DOHH2 (cell line): ENCODE measurements at regions not wholly inside any gene's neighbourhood (a gene's known extent, or its start where the extent isn't known, plus 50 kb on each side); places are given as distances from the start of the nearest gene placed in this dataset.

Experiments
- CTCF ChIP-seq: fragments of 200-600 bp; sonication (generic); IDR thresholded peaks from one replicate; pipeline ENCODE4 v1.5.1; 2014; ENCODE audit warnings: antibody characterized with exemption, mild to moderate bottlenecking, low read depth, low read length; ENCODE audit not compliant: poor library complexity, severe bottlenecking
- EZH2phosphoT487 ChIP-seq: fragments of 200-600 bp; sonication (generic); IDR thresholded peaks from 2 replicates; pipeline ENCODE4 v1.6.1; 2017; ENCODE audit warnings: borderline replicate concordance, mild to moderate bottlenecking, antibody characterized with exemption, low read length, moderate library complexity, mixed read lengths

GRCh38 chr19:31114585-31114984 is 234.7 kb downstream of the TSHZ3 start:
- TF ChIP-seq CTCF = no peak
- no peak for TF ChIP-seq EZH2phosphoT487
